Hematopoietic multipotent progenitor cell (in vitro differentiated cells): ENCODE measurements at regions not wholly inside any gene's neighbourhood (a gene's known extent, or its start where the extent isn't known, plus 50 kb on each side); places are given as distances from the start of the nearest gene placed in this dataset.
"Not testable (repeated sequence)": the region's sequence is repeated elsewhere in the genome, so short reads cannot be mapped to it uniquely, and the experiment has no call there.

Experiments used
- DNase-seq, 3 donors: peaks; one replicate each; pipeline ENCODE4 v3.0.0-alpha.2; 2011 to 2015; ENCODE audit warnings: low read depth in 2 of 3, low spot score in 2 of 3

DNA sequence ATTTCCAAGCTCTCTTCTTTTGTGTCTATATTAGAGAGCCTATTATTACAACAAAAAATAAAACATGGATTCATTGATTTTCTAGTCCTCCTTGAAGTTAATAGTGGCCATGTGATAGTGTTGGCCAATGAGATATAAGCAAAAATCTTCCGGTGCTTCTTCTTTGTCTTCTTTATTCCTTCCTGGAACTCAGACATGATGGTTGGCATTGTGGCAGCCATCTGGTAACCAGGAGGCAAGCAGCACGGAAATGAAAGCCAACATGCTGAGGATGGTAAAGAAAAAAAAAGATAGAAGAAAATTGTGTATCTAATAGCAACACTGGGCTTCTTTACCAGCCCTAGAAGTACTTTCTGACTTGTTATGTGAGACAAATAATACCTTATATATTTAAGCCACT, 50.8 kb upstream of the SEL1L start:
- no peak for DNase-seq

- DNase-seq, result no peak
Measured at GRCh38 chr14:81589381-81590065, 55.9 kb upstream of the SEL1L start.

DNA sequence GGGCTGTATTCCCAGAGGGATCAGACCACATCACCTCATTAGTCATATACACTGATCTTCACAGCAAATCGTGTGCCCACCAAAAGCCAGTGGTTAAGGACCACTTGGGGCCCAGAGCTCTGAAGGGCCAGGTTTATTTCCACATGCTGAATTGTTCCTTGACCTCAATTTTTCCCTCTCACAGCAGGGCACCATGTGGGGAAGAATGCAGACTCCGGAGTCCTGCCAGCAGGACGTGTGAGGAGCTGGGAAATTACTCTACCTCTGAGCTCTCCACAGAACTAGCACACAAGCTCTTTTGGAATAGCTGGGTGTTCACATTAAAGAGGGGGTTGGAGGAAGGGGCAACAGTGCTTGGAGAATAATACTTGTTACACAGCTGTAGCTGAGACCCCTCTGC, 57.6 kb upstream of the SEL1L start:
- DNase-seq, result no peak

GRCh38 chr14:81594012-81594411, 60.4 kb upstream of the SEL1L start:
- DNase-seq, result no peak

- no peak for DNase-seq
Measured at GRCh38 chr14:81605660-81606059, 72.0 kb upstream of the SEL1L start.

GRCh38 chr14:81613341-81614045, 79.8 kb upstream of the SEL1L start:
- no peak for DNase-seq

GRCh38 chr14:81614302-81614701, 80.6 kb upstream of the SEL1L start:
- DNase-seq, result not testable (repeated sequence)

- DNase-seq, result no peak
Measured at GRCh38 chr14:81618695-81619094, 85.0 kb upstream of the SEL1L start.

DNA sequence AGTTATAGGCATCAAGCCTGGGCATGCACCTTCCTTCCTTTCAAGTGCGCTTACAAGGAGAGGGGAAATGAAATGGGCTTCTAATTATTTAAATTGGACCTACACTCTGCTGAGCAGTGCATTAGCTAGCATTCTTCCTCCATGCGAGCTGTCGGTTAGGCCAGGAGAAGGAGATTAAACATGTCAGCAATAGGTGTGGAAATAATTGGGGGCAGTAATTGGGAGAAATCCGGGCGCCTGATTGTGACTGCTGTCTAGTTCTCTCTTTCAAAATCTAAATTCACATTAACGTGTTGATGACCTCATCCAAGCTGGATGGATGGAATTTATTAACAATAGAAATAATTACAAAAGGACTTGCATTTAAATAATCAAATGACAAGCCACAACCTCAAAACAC, 86.2 kb upstream of the SEL1L start:
- no peak for DNase-seq

DNA sequence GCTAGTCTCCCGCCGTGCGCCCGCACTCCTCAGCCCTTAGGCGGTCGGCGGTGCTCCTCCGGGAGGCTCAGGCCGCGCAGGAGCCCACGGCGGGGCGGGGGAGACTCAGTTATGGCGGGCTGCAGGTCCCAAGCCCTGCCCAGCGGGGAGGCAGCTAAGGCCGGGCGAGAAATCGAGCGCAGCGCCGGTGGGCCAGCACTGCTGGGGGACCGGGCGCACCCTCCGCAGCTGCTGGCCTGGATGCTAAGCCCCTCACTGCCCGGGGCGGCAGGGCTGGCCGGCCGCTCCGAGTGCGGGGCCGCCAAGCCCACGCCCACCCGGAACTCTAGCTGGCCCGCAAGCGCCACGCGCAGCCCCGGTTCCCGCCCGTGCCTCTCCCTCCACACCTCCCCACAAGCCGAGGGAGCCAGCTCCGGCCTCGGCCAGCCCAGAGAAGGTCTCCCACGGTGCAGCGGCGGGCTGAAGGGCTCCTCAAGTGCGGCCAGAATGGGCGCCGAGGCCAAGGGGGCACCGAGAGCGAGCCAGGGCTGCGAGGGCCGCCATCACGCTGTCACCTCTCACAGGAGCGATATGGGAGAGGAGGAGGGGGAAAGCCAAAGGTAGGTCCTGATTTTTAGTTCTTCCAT, 90.2 kb upstream of the SEL1L start:
- not testable (repeated sequence) for DNase-seq

DNA sequence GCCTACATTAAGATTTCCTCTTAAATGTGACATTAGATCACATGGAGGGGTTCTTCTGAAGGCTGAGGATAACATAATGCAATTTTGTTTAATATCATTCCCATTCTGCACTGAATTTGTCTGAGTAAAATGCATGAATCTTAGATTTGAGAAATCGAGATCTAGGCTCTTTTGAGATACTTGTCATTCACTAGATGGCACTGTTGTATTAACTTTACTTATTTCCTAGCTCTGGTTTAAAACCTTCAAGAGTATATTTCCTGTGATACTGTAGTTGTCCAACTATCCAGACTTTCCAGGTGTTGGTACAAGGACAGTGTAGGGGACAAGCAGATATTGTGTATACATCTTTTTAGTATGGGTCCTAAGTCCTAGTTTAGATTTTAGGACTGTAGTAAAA, 91.7 kb upstream of the SEL1L start:
- DNase-seq, result peak in 2 of 3 donors; percentile 5 to 38

DNA sequence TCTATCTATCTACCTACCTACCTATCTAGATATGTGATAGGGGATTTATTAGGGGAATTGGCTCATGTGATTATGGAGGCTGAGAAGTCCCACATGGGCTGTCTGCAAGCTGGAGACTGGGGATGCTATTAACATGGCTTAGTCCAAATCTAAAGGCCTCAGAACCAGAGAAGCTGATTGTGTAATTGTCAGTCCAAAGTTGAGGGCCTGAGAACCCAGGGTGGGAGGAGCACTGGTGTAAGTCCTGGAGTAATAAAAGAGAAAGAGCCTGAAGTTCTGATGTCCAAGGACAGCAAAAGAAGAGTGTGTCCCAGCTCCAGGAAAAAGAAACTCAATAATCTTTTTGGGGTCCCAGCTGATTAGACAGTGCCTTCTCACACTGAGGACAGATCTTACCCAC, 98.5 kb upstream of the SEL1L start:
- DNase-seq, result no peak

GRCh38 chr14:81633496-81633895, 99.8 kb upstream of the SEL1L start:
- DNase-seq, result no peak

- DNase-seq, result no peak
Measured at GRCh38 chr14:81637639-81638038, 104.0 kb upstream of the SEL1L start.

DNA sequence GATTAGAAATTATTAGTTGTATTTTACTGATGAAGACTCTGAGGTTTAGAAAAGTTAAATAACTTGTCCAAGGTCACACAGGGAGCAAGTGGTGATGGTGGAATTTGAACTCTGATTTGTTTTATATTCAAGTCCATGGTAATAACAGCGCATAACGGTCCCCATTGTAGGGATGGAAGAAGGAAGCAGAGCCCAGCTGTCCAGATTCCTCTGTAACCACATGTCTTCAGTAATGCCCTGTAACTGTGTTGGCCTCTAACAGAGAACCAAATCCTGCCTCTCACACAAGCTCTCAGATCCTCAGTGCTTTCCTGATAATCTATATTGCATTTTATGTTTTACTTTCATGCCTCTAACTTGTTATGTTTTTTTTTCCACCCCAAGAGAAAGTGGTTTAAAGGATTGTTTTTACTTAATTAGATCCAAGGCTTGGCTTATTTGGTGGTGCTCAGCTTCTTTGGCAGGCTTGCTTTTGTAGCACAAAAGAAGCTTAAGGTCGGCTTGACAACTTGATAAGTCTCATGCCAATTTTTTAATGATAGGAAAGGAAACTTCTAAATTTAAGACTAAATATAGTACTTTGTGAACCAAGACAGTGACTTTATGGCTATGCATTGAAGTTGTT, 105.1 kb upstream of the SEL1L start:
- DNase-seq, result no peak

GRCh38 chr14:81653626-81654025, 120.0 kb upstream of the SEL1L start:
- DNase-seq, result no peak

GRCh38 chr14:81655423-81656314, 122.0 kb upstream of the SEL1L start:
- DNase-seq, result no peak

- no peak for DNase-seq
Measured at GRCh38 chr14:81656811-81657210, 123.2 kb upstream of the SEL1L start.

GRCh38 chr14:81662066-81662465, 128.4 kb upstream of the SEL1L start:
- no peak for DNase-seq

DNA sequence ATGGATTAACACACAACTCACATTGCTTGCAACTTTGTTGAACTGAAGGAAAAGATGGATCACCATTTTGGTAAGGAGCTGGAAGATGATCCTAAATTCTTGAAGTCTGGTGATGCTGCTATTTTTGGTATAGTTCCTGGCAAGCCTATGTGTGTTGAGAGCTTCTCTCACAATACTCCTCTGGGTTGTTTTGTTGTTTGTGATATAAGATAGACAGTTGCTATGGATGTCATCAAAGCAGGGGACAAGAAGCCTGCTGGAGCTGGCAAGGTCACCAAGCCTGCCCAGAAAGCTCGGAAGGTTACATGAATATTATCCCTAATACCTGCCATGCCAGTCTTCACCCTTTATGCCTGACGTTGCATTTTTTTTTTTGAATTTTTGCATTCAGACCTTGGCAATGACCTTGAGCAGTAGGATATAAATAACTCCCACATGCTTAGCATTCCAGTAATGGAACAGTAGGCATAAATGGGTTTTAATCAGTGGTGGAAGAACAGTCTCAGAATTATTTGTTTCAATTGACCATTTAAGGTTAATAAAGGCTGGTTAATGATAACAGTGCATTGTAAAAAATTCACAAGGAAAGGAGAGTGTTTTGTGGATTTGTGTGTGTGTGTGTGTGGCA, 129.0 kb upstream of the SEL1L start:
- DNase-seq, result no peak
